ENCODE measurements at regions not wholly inside any gene's neighbourhood (a gene's known extent, or its start where the extent isn't known, plus 50 kb on each side); places are given as distances from the start of the nearest gene placed in this dataset.

- TF ChIP-seq CTCF (IDR thresholded peaks at IDR 0.05) (no peak), POLR2AphosphoS5 (IDR thresholded peaks at IDR 0.05; ENCODE audit: insufficient read depth in 1 of 2, low read depth in 1 of 2) (no peak)
Observed at GRCh38 chr2:21655136-21655535, 531.4 kb downstream of the TDRD15 start.

All from vagina (tissue), 2 donors.